GM18520 (cell line): ENCODE measurements at regions not wholly inside any gene's neighbourhood (a gene's known extent, or its start where the extent isn't known, plus 50 kb on each side); places are given as distances from the start of the nearest gene placed in this dataset.

ENCODE experiments used
- ATAC-seq: cut with Tn5 transposase; IDR thresholded peaks from one replicate; pipeline ENCODE4 v1.9.1; 2021; ENCODE audit not compliant: unreplicated experiment

DNA sequence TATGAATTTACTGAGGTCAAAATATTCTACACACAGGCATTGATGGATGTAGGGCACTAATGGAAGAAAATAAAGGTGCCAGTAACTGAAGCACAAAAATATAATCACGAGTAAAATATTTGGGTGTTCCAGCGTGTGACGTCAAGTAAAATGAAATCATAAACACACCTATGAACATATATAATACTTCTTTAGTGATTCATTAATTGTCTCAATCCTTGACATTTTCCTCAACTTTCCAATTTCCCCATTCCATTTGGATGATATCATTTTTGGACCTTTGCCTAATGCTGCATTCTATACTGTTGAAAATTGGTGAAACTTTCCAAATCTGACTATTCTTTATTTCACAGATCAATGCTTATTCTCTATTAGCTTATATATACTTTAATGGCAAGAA is 649.3 kb downstream of the GALC start:
- ATAC-seq: no peak

GRCh38 chr14:87334997-87335685 is 657.8 kb downstream of the GALC start:
- ATAC-seq: no peak

GRCh38 chr14:87331991-87332390 is 661.0 kb downstream of the GALC start:
- no peak for ATAC-seq

DNA sequence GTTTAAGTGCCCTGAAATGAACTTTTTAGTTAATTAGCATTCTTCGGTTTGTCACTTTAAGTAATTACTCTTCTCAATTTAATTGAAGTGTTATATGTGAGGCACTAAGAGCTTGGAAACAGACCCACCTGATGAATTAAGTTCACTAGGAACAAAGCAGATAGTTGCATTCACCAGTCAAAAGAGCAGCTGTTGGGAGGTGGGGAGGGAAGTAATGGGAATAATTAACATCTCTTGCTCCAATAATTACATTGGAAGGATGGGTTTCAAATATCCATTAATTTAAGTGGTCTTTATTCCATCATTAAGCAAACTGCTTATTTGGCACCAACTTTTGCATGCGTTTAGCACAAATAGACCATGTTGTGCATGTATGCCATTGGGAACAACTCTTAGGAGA is 667.2 kb downstream of the GALC start:
- ATAC-seq: no peak

DNA sequence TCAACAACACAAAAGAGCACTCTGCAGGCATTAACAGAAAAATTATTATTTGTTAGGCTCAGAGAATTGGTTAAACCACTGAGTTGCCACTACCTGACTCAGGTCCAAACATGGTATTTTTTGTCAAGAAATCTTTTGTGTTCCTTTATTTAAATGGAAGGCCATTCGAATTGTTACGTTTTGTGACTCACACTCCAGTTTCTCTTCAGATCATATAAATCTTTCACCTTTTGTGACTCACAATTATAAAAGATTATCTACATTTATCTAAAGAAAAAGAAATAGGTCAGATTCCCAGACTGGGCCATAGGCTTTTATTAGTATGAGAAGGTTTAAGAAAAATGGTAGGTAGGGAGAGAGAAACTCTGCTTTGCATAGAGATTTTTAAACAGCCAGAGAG is 669.8 kb downstream of the GALC start:
- no peak for ATAC-seq

- no peak for ATAC-seq
Observed at GRCh38 chr14:87321548-87321947, 671.4 kb downstream of the GALC start.

DNA sequence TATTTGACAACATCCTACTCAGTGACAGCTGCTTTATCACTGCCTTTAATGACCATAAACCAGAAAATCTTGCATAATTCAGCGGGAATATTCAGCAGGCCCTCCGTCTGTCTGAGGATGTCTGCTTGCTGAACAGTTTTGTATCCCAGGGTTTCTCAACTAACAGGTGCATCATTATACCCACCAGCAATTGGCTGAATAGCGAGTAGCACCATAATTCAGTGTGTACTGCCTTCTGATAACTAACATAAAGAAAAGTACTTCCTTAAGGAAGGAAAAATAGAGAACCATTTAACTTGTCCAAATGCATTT is 680.1 kb downstream of the GALC start:
- ATAC-seq: no peak

GRCh38 chr14:87312169-87312893 is 680.7 kb downstream of the GALC start:
- ATAC-seq: no peak

DNA sequence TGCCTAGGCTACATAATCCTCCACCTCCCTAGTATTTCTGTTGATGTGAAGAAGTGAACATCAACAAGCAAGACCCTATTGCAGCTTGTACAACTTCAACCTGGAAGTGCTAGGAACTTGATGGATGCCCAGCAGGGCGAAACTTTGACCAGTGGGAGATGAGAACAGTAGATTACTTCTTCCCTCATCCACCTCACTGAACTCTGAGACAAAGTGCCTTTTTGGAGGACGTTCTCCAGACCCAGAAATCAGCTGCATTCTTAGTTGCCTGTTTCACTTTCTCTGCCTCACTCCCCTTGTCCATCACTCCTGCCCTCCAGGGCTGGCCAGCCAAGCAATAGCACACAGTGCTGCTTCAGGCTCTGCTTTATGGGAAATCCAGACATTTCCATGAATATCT is 683.4 kb downstream of the GALC start:
- ATAC-seq: no peak

GRCh38 chr14:87306409-87307168 is 686.4 kb downstream of the GALC start:
- ATAC-seq: no peak

DNA sequence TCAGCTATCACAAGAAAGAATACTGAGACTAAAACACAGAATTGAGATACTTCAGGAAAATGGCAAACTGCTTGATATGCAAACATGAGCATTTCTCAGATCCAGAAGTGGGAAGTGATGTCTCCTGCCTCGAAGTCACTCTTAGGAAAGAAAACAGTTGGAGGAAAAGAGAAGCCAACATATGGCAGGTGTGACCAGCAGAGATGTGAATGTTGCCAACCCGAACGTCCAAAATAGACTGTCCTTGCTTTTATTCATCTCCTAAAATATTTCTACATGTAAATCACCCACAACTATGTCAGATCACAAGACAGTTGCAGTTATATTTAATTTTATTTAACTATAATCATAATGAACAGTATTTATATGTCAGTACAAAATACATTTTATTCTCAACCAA is 687.6 kb downstream of the GALC start:
- no peak for ATAC-seq

- ATAC-seq: no peak
Observed at GRCh38 chr14:87304404-87304803, 688.6 kb downstream of the GALC start.

DNA sequence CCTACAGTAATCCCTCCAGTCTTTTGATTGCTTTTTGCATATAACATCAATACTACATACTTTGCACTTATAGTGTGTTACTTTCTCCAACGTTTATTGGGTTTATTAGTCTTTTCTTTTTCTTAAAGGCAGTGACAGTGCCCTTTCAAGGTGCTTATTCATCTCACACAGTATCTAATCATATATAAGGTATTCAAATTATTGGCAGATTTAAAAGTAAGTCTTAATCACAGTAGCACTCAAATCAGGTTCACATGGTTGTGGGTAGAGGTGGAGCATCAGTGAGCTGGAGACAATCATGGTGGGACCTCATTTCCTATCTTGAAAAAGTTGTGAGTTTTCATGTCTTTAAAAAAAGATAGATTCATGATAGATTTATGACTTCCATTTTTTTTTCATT is 706.2 kb downstream of the GALC start:
- ATAC-seq: no peak

- ATAC-seq: no peak
Observed at GRCh38 chr14:87286191-87286590, 706.8 kb downstream of the GALC start.

DNA sequence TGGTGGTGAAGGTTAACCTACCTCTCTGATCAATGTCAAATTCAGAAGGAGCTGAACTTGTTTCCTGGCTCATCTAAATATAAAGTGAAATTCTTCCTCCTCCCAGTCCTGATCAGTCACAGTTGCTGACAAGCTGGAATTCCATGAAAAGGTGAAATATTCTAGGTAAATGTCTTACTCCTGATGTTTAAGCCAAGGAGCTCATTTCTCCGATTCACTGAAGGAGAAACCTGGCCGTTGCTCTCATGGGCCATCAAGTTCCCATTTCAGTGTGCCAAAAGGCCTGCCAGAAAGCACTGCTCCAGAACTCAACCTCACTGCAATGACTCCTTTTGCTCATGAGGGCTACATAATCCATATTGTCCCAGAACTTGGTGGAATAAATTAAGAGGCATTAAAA is 707.5 kb downstream of the GALC start:
- no peak for ATAC-seq

DNA sequence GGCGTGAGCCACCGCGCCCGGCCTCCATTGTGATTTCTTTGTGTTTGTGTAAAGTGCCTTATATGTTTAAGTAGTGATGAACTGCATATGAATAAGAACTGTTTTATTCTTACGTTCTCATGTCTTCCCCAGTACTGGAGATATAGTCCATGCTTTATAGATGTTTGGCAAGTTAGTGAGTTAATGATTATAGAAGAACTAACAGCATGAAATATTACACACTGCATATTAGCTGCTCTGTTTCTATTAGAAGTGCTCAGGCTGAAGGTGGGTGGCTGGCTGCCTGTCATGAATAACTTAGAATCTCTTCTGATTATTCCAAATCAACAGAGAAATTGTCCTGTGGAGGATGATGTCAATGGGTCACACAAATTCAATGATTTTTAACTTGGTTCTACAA is 709.4 kb downstream of the GALC start:
- no peak for ATAC-seq

DNA sequence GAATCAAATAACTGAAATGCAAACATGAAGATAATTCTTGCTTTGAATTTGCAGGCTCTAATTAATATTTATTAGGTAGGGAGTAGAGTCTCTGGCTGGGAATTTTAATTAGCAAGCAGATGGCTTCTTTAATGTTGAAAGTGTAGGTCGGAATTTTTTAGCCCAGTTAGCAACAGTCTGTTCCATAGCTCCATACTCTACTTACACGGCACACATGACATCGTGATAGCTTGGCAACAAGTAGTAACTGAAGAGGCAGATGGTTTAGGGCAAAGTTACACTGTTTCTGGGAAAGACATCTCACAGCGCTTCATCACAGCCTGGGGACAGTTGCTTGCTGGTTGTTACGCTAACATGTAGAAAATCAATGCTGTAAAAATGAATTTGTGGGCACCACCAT is 710.7 kb downstream of the GALC start:
- ATAC-seq: no peak

- no peak for ATAC-seq
Observed at GRCh38 chr14:87278415-87278814, 714.6 kb downstream of the GALC start.

DNA sequence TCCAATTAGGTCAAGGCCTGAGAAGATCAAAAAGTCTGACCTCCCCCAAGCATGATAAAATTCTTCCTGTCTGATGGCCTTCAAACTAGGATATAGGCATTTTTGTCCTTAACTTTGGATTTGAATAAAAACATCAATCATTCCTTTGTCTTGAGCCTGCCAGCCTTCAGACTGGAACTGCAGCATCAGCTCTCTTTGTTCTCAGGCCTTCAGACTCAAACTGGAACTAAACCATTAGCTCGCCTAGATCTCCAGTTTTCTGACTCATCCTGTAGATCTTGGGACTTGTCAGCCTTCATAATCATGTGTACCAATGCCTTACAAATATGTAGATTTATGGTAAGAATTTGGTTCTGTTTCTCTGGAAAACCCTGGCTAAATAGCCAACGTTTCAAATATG is 721.7 kb downstream of the GALC start:
- no peak for ATAC-seq

DNA sequence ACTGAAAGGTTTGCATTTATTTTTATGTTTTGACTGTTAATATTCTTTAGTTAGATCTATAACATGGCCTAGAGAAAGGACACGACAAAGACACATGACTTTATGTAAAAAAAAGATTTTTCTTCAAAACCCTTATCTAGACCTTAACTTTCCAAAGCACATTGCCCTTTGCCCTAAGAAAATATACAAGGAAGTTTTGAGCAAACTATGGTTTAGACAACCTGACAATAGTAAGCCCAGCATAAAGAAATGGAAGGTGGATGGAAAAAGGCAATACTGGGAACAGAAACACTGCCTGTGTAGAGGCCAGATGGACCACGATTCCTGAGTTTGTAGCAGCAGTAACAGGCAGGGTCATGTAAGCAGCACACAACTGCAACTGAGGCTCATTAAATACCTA is 724.0 kb downstream of the GALC start:
- ATAC-seq: no peak

DNA sequence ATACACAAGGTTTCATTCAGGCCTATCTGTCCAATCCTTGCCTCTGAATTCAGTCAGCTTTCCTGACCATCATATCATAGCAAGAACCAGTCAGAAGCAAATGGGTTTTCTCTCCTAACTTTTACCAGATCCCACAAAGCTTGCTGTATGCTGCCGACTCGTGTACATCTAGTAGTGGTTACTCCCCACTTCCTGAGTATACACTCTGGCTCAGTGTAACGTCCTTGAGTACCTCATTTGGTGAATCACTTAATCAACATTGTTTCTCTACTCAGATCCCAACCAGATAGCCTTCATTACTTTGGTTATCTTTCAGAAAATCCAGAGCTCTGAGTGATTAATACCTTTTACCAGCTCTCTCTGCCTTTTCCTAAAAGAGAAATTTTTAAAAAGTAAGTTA is 728.2 kb downstream of the GALC start:
- ATAC-seq: no peak

DNA sequence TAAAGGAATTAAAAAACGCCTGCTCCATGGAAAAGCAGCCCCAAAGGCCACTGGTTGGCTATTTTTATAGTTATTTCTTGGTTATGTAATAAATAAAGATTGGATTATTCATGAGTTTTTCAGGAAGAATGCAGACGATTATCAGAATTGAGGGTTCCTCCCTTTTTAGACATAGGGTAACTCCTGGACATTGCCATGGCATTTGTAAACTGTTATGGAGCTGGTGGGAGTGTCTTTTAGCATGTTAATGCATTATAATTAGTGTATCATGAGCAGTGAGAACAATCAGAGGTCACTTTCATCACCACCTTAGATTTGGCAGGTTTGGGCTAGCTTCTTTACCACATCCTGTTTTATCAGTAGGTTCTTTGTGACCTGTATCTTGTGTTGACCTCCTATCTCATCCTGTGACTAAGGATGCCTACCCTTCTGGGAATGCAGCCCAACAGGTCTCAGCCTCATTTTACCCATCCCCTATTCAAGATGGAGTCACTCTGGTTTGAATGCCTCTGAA is 728.7 kb downstream of the GALC start:
- ATAC-seq: no peak
